Suprapubic skin (tissue), 3 donors: ENCODE measurements at regions not wholly inside any gene's neighbourhood (a gene's known extent, or its start where the extent isn't known, plus 50 kb on each side); places are given as distances from the start of the nearest gene placed in this dataset.

Experiments used
- POLR2A ChIP-seq, 2 donors: fragments of 450-650 bp; IDR thresholded peaks; one replicate each; pipeline ENCODE4 v1.6.1; 2017; ENCODE audit warnings: antibody characterized with exemption in 2 of 2, mild to moderate bottlenecking in 2 of 2, moderate library complexity in 2 of 2
- TF ChIP-seq, protein P1 (sequence below), 2 donors: fragments of 200-600 bp in 1 of 2; fragments of 450-650 bp in 1 of 2; sonication (generic) in 1 of 2; IDR thresholded peaks; one replicate each; pipeline ENCODE4 v1.5.1; 2016 to 2019; ENCODE audit warnings: antibody characterized with exemption in 2 of 2, mild to moderate bottlenecking in 1 of 2, moderate library complexity in 1 of 2

DNA sequence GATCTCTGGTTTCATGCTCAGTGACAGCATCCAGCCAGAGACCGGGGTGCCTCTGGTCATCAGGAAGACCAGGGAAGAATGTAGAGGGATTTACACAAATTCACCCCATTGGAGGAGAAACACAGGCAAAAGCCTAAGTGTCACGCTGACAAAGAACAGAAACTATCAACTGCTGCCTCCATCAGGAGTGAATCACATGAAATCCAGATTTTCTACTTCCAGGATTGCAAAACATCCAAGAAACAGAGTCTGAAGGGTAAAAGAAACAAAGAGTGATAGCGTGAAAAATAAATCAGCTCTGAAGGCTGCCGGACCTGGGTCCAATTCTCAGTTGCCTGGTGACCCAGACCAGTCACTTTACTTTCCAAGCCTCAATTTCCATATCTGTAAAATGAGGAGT, 136.1 kb upstream of the MAP1LC3B2 start:
- no peak for TF ChIP-seq POLR2A (IDR thresholded peaks at IDR 0.05)
- TF ChIP-seq, protein P1, sequence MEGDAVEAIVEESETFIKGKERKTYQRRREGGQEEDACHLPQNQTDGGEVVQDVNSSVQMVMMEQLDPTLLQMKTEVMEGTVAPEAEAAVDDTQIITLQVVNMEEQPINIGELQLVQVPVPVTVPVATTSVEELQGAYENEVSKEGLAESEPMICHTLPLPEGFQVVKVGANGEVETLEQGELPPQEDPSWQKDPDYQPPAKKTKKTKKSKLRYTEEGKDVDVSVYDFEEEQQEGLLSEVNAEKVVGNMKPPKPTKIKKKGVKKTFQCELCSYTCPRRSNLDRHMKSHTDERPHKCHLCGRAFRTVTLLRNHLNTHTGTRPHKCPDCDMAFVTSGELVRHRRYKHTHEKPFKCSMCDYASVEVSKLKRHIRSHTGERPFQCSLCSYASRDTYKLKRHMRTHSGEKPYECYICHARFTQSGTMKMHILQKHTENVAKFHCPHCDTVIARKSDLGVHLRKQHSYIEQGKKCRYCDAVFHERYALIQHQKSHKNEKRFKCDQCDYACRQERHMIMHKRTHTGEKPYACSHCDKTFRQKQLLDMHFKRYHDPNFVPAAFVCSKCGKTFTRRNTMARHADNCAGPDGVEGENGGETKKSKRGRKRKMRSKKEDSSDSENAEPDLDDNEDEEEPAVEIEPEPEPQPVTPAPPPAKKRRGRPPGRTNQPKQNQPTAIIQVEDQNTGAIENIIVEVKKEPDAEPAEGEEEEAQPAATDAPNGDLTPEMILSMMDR (IDR thresholded peaks at IDR 0.05): no peak
